ENCODE measurements at regions not wholly inside any gene's neighbourhood (a gene's known extent, or its start where the extent isn't known, plus 50 kb on each side); places are given as distances from the start of the nearest gene placed in this dataset.

DNA sequence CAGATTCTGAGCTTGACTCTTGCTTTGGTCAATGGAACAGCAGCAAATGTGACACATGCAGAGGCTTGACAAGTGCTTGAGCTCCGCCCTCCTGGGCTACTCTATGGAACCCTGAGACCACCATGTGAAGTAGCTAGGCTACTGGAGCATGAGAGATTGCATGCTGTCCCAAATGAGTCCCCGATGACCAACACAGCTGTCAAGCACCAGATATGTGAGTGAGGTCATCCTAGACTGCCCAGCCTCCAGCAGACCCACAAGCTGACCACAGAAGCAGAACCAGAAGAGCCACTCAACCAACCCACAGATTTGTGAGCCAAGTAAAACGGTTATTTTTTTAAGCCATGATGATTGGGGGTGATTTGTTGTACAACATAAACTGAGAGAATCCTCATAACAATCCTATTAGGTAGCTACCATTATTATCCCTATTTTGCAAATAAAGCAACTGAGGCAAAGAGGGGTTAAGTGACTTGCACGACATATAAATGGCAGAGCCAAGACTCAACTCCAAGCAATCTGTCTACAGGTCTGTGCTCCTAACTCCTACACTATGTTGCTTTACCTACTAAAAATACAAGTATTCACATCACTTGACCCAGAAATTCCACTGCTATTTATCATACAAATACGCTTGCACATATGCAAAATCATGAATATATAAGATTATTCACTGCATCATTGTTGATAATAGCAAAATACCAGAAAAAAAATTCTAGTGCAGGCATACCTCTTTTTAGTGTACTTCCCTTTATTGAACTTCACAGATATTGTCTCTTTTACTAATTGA lies 136.2 kb downstream of the NDUFA12 start:
- TF ChIP-seq CEBPB (IDR thresholded peaks at IDR 0.05) (no peak), POLR2A (IDR thresholded peaks at IDR 0.05; ENCODE audit: low read length) (no peak), FOSL2 (IDR thresholded peaks at IDR 0.05) (no peak), FOSL2 (CRISPR knock-in tag; IDR thresholded peaks at IDR 0.05) (no peak), ZFP36 (IDR thresholded peaks at IDR 0.05; ENCODE audit: borderline replicate concordance, partially characterized antibody) (no peak), HDAC2 (IDR thresholded peaks at IDR 0.05) (no peak)
- TF ChIP-seq, protein P1, sequence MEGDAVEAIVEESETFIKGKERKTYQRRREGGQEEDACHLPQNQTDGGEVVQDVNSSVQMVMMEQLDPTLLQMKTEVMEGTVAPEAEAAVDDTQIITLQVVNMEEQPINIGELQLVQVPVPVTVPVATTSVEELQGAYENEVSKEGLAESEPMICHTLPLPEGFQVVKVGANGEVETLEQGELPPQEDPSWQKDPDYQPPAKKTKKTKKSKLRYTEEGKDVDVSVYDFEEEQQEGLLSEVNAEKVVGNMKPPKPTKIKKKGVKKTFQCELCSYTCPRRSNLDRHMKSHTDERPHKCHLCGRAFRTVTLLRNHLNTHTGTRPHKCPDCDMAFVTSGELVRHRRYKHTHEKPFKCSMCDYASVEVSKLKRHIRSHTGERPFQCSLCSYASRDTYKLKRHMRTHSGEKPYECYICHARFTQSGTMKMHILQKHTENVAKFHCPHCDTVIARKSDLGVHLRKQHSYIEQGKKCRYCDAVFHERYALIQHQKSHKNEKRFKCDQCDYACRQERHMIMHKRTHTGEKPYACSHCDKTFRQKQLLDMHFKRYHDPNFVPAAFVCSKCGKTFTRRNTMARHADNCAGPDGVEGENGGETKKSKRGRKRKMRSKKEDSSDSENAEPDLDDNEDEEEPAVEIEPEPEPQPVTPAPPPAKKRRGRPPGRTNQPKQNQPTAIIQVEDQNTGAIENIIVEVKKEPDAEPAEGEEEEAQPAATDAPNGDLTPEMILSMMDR (IDR thresholded peaks at IDR 0.05) = no peak
- TF ChIP-seq, protein P2, sequence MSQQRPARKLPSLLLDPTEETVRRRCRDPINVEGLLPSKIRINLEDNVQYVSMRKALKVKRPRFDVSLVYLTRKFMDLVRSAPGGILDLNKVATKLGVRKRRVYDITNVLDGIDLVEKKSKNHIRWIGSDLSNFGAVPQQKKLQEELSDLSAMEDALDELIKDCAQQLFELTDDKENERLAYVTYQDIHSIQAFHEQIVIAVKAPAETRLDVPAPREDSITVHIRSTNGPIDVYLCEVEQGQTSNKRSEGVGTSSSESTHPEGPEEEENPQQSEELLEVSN (IDR thresholded peaks at IDR 0.05; ENCODE audit: borderline replicate concordance, low read depth) = no peak
